ENCODE measurements at regions not wholly inside any gene's neighbourhood (a gene's known extent, or its start where the extent isn't known, plus 50 kb on each side); places are given as distances from the start of the nearest gene placed in this dataset.

- in situ Hi-C loops (cut with HindIII; ENCODE audit: low sequenced_read_pairs): loop anchor here (10.0 kb wide), 1 partner anchor 73 kb away; no protein-coding TSS in a partner anchor
Observed at GRCh38 chr12:65622056-65622455, 202.2 kb upstream of the HMGA2 start.

- in situ Hi-C loops (cut with HindIII; ENCODE audit: low sequenced_read_pairs): loop anchor here (10.0 kb wide), 1 partner anchor 71 kb away; no protein-coding TSS in a partner anchor
Observed at GRCh38 chr12:65623507-65623906, 200.8 kb upstream of the HMGA2 start.

DNA sequence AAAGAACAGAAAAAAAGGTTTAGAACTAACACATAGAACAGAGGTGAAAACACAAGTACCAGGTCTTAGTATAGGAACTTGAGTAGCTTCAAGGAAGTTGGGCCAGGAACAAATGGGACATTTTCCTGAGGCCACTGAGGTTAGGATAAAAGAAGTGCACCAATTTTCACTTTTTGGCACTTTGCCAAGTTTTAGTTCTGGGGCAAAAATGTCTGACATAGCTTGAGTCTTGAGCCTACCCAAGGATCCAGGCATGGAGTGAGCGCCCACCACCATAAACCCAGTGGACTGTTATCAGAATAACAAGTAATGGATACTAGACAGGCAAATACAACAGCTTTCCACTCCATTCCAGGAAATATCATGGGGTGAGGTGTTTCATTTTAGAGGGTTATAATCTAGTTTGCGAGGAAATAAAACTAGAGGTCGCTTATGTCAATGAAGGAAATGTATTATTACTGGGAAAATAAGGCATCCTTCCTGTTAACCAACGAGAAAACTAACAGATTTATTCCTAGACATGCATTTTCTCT, 199.7 kb upstream of the HMGA2 start:
- in situ Hi-C loops (cut with HindIII; ENCODE audit: low sequenced_read_pairs): loop anchor here (10.0 kb wide), 1 partner anchor 70 kb away; no protein-coding TSS in a partner anchor

DNA sequence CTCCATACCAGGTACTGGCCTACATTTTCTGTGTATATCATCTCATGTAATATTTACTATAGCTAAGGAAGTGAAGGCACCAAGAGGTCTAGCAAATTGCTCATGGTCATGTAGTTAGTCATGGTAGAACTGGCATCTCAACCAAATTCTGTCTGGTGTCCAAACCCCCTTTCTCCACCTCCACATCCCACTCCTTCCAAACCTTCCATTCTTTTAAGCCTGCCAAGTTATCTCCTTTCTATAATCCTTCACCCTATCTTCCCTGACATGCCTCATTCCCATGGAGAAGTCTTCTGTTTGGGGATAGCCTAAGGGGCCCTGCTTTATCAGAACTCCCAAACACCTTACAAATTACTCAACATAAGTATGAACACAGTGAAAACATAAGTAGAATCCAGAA, 196.2 kb upstream of the HMGA2 start:
- in situ Hi-C loops (cut with HindIII; ENCODE audit: low sequenced_read_pairs): loop anchor here (10.0 kb wide), 1 partner anchor 67 kb away; no protein-coding TSS in a partner anchor

DNA sequence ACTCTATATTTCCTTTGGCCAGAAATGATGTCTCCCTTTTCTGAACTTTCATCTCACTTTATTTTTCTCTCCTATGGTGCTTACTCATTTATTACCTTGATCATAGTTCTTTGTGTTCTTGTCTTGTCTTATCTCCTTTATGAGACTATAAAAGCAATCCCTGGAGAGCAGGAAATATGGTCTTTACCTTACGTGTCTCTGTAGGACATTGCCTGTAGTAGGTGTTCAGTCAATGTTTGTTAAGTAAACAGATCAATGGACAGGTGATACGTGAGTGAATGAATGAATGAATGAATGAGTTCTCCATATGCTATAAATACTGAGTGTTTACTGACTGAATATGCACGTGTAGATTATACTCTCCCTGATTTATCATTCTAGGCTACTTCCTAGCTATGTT, 193.7 kb upstream of the HMGA2 start:
- in situ Hi-C loops (cut with HindIII; ENCODE audit: low sequenced_read_pairs): no loop called here

DNA sequence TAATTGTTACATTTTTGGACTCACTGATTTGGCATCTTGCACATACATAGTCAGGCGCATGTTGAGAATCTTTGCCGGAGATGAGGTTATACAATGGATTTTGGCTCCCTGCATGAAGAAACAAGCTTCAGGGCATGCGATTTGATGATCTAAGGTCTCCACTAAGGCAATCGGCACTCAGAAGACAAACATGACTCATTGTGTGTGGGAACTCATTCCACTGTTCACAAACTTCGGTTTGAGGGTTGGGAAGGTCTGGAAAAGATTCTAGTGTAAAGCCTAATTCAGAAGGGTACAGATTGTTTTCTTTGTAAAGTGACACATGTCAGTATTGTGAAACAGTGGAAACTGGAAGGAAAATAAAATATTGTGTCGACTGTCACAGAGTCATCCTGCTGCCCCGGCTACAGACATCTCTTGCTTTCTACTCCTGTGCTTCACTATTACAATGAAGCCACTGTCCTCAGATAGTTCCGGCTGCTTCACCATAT, 192.6 kb upstream of the HMGA2 start:
- in situ Hi-C loops (cut with HindIII; ENCODE audit: low sequenced_read_pairs): no loop called here

DNA sequence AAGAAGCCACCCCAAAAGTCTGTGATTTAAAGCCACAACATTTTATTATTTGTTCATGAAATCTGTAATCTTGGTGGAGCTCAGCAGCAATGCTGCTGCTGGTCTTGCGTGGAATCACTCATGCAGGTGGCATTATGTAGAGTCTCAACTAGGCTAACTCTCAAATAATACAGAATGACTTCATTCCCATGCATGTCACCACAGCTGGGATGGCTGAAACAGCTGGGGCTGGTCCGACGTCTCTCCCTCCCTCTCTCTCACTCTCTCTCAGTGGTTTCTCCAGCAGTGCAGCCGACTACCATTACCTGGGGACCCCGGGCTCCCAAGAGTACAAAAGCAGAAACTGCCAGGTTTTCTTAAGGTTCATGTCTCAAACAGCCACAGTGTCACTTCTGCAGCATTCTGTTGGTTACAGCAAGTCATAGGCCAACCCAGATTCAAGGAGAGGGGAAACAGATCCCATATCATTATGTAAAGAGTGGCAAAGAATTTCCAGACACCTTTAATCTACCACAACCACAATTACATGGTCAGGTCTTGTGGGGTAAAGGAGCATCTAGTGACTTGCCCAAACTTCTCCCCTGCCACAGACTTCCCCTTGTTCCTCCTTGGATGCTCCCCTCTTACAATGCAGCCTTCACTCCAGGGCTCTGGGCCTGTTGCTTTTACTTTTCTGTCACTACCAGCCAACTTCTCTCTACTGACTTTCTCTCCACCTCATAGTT, 192.0 kb upstream of the HMGA2 start:
- in situ Hi-C loops (cut with HindIII; ENCODE audit: low sequenced_read_pairs): no loop called here

DNA sequence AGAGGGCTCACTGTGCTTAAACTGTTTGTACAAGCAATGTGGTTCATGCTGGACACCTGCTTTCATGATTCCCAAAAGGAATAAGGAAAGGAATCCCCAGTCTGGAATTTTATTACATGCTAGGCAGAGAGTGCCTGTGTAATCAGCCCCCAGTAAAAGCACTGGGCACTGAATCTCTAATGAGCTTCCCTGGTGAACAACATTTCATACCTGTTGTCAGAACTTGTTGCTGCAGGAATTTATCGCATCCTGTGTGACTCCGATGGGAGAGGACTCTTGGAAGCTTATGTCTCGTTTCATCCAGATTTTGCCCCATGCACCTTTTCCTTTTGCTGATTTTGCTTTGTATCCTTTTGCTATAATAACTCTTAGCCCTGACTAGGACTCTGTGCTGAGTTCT, 190.2 kb upstream of the HMGA2 start:
- in situ Hi-C loops (cut with HindIII; ENCODE audit: low sequenced_read_pairs): no loop called here

DNA sequence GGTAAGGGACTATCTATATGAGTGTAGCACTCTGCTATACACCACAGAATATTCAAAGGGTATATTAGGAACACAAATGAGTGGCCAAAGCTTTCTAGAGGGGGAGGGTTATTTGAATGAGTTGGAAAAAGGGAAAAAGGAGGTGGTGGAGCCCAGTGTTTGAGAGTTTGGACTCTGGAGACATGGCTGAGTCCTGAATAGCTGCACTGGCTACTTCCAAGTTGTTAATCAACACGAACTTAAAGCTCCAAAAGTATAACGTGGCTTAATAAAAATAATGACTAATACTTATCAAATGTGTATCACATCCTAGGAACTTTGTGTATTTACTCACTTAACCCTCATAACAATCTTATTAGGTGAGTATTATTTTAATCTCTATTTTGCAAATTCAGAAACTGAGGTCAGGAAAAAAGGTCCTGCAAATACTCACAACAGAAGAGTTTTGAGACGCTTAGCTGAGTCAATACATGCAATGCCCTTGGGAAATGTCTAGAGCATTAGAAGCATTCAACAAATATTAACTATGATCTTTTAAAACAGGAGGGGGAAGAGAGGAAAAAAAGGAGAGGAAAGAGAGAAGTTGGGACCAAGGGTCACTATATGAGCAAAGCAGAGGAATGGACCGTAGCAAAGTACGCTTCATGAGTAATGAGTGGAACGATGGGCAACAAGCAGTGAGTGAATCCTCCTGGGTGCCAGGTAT, 189.5 kb upstream of the HMGA2 start:
- in situ Hi-C loops (cut with HindIII; ENCODE audit: low sequenced_read_pairs): no loop called here

- in situ Hi-C loops (cut with HindIII; ENCODE audit: low sequenced_read_pairs): no loop called here
Observed at GRCh38 chr12:65636436-65636835, 187.8 kb upstream of the HMGA2 start.

- in situ Hi-C loops (cut with HindIII; ENCODE audit: low sequenced_read_pairs): no loop called here
Observed at GRCh38 chr12:65637150-65637549, 187.1 kb upstream of the HMGA2 start.

DNA sequence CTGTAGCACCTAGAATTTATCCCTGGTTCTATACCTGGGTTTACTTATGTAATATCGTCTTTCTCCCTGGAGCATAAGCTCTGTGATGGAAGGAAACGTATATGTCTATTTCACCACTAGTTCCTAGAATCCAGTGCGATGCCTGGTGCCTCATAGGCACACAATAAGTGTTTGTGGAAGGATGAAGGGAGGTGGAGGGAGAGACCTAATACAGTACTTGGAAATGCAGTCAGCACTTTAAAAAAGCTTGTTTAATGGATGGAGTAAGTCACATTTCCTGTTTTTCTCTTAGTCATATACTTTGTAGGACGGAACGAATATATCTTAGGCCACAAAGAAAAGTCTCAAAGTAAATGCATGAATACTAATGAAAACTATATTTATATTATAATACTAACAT, 186.5 kb upstream of the HMGA2 start:
- in situ Hi-C loops (cut with HindIII; ENCODE audit: low sequenced_read_pairs): no loop called here

DNA sequence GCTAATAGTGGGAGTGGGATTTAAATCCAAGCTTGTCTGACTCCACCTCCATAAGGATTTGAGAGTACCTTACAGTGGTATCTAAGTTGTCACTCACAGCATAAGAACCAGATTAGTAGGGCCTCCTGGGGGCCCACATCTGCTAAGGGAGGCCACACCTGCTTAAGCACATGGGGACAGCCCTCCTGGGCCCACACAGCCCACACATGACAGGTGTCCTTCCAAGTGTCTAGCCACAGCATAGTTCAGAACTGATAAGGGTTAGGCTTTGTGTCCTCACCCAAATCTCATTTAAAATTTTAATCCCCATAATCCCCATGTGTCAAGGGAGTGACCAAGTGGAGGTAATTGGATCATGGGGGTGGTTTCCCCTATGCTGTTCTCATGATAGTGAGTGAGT, 186.0 kb upstream of the HMGA2 start:
- in situ Hi-C loops (cut with HindIII; ENCODE audit: low sequenced_read_pairs): no loop called here

DNA sequence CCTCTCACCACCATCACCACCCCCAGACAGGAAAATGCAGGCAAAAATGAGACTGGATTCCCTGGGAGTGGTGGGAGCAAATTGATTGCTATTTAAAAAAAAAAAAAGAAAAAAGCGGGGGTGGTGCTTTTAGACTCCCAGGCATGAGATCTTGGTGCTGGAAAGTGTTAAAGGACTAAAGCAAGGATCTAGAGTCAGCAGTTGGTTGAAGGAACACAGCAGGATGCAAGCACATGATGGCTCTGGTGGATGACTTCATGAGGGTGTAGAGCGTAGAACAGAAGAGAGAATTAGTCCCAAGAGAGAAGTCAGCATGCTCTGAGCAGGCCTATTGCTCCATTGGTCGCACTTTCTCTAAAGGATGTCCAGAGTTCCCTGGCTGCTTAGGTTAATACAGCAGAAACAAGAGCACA, 183.8 kb upstream of the HMGA2 start:
- in situ Hi-C loops (cut with HindIII; ENCODE audit: low sequenced_read_pairs): no loop called here

GRCh38 chr12:65642061-65642661, 182.1 kb upstream of the HMGA2 start:
- in situ Hi-C loops (cut with HindIII; ENCODE audit: low sequenced_read_pairs): no loop called here

DNA sequence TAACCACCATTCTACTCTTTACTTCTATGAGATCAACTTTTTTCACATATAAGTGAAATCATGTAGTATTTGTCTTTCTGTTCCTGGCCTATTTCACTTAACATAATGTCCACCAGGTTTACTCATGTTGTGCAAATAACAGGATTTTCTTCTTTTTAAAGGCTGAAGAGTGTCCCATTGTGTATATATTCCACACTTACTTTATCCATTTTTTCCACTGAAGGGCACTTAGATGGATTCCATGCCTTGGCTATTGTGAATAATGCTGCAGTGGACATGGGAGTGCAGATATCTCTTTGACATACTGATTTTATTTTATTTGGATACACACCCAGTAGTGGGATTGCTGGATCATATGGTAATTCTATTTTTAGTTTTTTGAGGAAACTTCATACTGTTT, 181.1 kb upstream of the HMGA2 start:
- in situ Hi-C loops (cut with HindIII; ENCODE audit: low sequenced_read_pairs): no loop called here

DNA sequence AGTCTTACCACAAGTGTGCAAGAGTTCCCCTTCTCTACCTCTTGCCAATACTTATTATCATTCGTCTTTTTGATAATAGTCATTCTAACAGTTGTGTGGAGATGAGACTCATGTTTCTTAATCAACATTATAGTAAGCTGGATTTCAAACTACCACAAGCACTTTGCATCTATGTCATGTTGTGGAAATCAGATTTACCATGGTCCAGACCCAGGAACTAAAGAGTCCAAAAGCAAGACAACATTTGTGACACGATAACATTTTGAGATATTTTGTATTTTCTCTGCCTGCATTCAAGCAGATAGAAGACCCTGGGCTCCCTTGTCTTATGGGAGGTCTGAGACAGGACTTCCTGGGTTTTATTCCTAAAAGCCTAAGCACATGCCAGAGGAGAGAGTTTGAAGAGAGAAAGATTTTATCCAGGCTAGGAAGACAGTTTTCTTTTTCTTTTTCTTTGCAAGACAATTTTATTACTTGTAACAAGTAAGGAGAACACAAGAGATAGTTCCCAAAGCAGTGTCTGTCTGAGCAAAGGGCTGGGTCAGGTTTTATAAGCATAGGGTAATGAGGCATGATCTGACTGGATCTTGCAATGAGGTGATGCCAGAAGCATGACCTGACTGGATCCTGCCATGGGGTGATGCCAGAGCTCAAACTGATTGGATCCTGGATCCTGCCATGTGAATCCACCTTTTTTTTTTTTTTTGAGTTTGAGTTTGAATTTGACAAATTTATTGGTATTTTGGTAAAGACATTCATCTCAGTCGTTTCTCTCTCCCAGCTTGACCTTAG, 180.5 kb upstream of the HMGA2 start:
- in situ Hi-C loops (cut with HindIII; ENCODE audit: low sequenced_read_pairs): no loop called here

DNA sequence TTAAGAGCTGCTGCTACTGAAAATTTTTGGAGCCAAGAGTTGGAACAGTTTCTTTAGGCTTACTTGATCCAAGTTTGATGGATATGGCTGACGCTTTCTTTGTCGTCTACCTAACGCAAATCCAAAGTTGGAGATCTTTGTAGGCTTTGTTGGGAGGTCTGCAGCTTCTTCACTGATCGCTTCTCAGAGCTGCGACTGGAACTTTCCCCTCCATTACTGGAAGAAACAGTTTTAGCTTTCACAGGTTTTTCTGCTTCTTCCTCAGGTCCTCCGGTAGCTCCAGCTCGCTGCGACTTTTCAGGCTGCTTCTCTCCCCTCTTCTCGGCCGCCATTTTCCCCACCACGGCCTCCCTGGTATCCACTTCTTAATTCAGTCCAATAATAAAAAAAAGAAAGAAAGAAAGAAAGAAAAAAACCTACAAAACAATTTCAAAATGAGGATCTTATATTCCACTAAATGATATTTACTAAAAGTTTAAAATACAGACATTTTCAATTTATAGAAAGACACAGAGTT, 178.1 kb upstream of the HMGA2 start:
- in situ Hi-C loops (cut with HindIII; ENCODE audit: low sequenced_read_pairs): no loop called here

DNA sequence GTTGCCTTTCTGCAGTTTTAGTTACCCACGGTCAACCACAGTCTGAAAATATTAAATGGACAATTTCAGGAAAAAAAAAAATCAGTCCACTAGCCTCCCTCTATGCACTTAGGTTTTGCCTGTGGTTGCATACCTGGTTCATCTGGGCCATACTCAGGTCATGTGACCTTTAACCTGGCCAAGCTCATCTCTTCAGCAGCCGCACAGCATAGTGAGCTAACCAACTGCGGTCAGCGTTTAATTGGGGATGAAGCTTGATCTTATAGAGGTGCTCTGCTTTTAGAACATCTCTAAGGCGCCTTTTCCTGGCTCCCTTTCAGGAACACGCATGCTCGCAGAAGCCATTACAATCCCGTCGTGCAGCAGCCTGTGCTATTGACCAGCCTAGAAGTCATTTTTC, 177.2 kb upstream of the HMGA2 start:
- in situ Hi-C loops (cut with HindIII; ENCODE audit: low sequenced_read_pairs): no loop called here

DNA sequence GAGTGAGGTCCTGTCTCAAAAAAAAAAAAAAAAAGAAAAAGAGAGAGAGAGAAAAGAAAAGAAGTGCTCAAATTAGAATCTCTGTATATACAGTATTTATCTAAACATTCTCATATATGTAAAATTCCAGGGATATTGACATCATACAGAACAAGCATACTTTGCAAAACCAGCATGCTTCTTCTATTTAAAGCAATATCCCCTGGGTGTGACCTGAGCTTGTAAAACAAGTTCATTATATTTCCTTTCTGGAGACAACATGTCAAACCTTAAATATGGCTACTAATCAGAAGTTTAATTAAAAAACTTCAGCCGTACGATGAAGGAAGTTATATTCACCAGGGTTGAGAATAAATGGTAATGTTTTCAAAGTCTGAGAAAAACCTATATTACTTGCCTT, 175.8 kb upstream of the HMGA2 start:
- in situ Hi-C loops (cut with HindIII; ENCODE audit: low sequenced_read_pairs): no loop called here

DNA sequence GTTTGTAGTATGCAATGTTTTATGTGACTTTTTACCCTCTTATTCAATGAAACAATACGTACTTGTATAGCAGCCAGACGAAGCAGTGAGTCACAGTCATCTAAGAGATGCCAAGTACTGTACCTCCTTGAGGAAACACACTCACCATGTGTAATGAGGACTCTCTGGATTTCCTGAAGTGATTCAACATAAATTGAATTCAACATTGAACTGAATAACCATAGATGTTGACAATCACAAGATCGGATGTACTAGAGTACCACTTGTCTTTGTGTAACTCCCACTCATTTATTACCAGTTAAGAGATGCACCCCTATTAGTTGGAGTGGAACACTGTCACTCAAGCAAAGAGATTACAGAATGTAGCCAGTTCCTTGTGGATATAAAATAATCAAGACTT, 175.2 kb upstream of the HMGA2 start:
- in situ Hi-C loops (cut with HindIII; ENCODE audit: low sequenced_read_pairs): no loop called here
